Naive B cell (primary cell): ENCODE measurements at regions not wholly inside any gene's neighbourhood (a gene's known extent, or its start where the extent isn't known, plus 50 kb on each side); places are given as distances from the start of the nearest gene placed in this dataset.
A peak's percentile ranks its signal among the peaks of the same experiment; 100 is the strongest.

Experiments
- ATAC-seq, 2 donors: fragments of 150-1000 bp; cut with Tn5 transposase; 2 replicates each; pipeline ENCODE4 v1.10.0; 2021; ENCODE audit warnings: low read depth in 2 of 2, mild to moderate bottlenecking in 2 of 2, moderate library complexity in 2 of 2
- DNase-seq: peaks from one replicate; pipeline ENCODE4 v3.0.0; 2022
- H3K27ac Mint-ChIP-seq, 6 donors: one replicate each; pipeline ENCODE4 v1.8.0; 2020 to 2022; ENCODE audit warnings: mild to moderate bottlenecking in 6 of 6, mixed read lengths in 6 of 6, moderate library complexity in 5 of 6, inconsistent platforms in 2 of 6
- H3K27me3 Mint-ChIP-seq, 3 donors: one replicate each; pipeline ENCODE4 v1.8.0; 2021 to 2022; ENCODE audit warnings: mixed read lengths in 3 of 3, mild to moderate bottlenecking in 1 of 3
- H3K36me3 Mint-ChIP-seq, 2 donors: one replicate each; pipeline ENCODE4 v1.8.0; 2020 to 2022; ENCODE audit warnings: mixed read lengths in 2 of 2, inconsistent platforms in 1 of 2, mild to moderate bottlenecking in 1 of 2
- H3K4me1 Mint-ChIP-seq, 3 donors: one replicate each; pipeline ENCODE4 v1.8.0; 2020 to 2022; ENCODE audit warnings: mixed read lengths in 3 of 3, inconsistent platforms in 1 of 3, mild to moderate bottlenecking in 1 of 3, moderate library complexity in 1 of 3
- H3K4me3 Mint-ChIP-seq, 8 donors: one replicate each; pipeline ENCODE4 v1.8.0; 2020 to 2022; ENCODE audit warnings: mild to moderate bottlenecking in 8 of 8, mixed read lengths in 8 of 8, moderate library complexity in 8 of 8, inconsistent platforms in 2 of 8
- H3K9me3 Mint-ChIP-seq, 7 donors: one replicate each; pipeline ENCODE4 v1.8.0; 2020 to 2022; ENCODE audit warnings: mixed read lengths in 7 of 7, mild to moderate bottlenecking in 5 of 7, inconsistent platforms in 2 of 7, moderate library complexity in 1 of 7

DNA sequence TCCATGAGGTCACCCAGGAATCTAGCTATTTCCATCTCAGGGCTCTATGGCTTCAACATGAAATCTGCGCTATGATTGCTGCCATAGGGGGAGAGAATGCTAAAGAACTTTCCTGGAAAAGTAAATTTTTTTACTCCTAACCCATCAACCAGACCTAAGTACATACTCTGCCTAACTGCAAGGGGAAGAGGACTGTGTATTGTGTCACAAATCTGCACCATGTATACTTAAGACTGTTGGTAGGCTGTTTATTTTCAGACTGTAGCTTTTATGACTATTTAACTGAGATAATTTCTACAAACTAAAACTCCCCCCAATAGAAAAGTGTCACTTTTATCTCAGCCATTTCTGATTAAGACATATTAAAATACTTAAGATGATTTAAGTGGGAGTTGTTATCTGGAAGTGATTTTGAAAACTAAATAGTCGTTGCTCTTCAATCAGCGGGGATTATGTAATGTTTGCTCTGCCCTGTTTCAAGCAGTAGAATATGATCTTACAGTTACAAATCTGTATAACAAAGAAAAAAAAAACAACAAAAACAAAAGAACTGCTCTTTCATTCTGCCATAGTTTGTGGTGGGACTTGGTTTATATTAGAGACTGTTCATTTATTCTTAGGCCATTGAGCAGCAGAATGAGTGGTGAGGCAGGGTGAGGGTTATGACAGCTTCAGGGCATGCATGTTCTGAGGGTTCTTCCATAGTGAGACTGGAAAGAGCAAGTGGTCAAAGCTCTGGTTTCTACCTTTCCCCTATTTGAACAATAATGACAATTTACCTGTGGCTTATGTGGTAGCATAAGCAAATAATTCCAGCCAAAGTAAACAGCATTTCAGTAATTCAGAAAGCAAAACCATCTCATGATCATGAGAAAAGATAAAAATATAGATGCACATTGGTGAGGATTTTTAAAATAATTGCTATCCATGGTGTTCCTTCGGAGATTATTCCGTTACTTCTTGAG lies 126.3 kb upstream of the CEP162 start:
- Mint-ChIP-seq H3K27me3 (peaks cover 0 to 4% (median 0%) of the 10 kb centered on the region in 3 donors), H3K4me1 (no peaks in the 10 kb centered on the region), H3K36me3 (no peaks in the 10 kb centered on the region), H3K4me3 (no peak overlapping the region), H3K9me3 (peaks cover 0 to 8% (median 2%) of the 10 kb centered on the region in 7 donors), H3K27ac (no peak overlapping the region)
- no peak for DNase-seq
- no peak for ATAC-seq

GRCh38 chr6:84350397-84350796 lies 123.0 kb upstream of the CEP162 start:
- DNase-seq (no peak), ATAC-seq (no peak)
- H3K27me3 Mint-ChIP-seq: peaks cover 0 to 4% (median 0%) of the 10 kb centered on the region in 3 donors
- H3K4me3 Mint-ChIP-seq: no peak overlapping the region
- H3K9me3 Mint-ChIP-seq: peaks cover 0 to 4% (median 0%) of the 10 kb centered on the region in 7 donors
- no peaks in the 10 kb centered on the region for H3K4me1 Mint-ChIP-seq
- H3K27ac Mint-ChIP-seq: no peak overlapping the region
- no peaks in the 10 kb centered on the region for H3K36me3 Mint-ChIP-seq

GRCh38 chr6:84349542-84349941 lies 122.1 kb upstream of the CEP162 start:
- ATAC-seq (no peak), DNase-seq (no peak)
- Mint-ChIP-seq H3K4me1 (no peaks in the 10 kb centered on the region), H3K27ac (no peak overlapping the region), H3K4me3 (no peak overlapping the region), H3K27me3 (peaks cover 0 to 4% (median 0%) of the 10 kb centered on the region in 3 donors), H3K36me3 (no peaks in the 10 kb centered on the region), H3K9me3 (peaks cover 0 to 4% (median 0%) of the 10 kb centered on the region in 7 donors)

DNA sequence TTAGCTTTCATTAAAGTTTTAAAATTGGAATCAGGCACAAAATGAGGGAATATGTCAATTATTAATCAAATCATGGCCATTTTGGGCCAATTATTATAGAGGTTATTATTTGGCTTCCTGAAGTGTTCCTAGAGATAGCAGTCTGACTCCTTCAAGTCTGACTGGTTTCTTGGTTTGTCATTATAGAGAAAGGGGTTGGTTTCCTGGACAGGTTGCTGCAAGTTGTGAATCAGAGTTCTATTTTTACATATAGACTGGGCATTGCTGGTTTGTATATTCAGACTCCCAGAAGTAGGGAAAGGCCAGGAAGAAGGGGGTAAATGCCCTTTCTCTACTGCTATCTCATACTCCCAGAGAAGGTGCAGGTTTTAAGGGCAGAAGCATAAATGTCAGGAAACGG lies 121.4 kb upstream of the CEP162 start:
- H3K4me1 Mint-ChIP-seq: no peaks in the 10 kb centered on the region
- no peaks in the 10 kb centered on the region for H3K36me3 Mint-ChIP-seq
- no peak for ATAC-seq

GRCh38 chr6:84346372-84346771 lies 118.9 kb upstream of the CEP162 start:
- no peak overlapping the region for H3K27ac Mint-ChIP-seq
- peaks cover 0 to 4% (median 0%) of the 10 kb centered on the region in 3 donors for H3K27me3 Mint-ChIP-seq
- no peak overlapping the region for H3K4me3 Mint-ChIP-seq
- ATAC-seq (no peak), DNase-seq (no peak)
- H3K36me3 Mint-ChIP-seq: no peaks in the 10 kb centered on the region
- H3K4me1 Mint-ChIP-seq: no peaks in the 10 kb centered on the region
- H3K9me3 Mint-ChIP-seq: peaks cover 0 to 4% (median 0%) of the 10 kb centered on the region in 7 donors

More for the DNA sequence above, 121.4 kb upstream of the CEP162 start:
- Mint-ChIP-seq H3K27me3 (peaks cover 0 to 4% (median 0%) of the 10 kb centered on the region in 3 donors), H3K27ac (no peak overlapping the region), H3K9me3 (peaks cover 0 to 4% (median 0%) of the 10 kb centered on the region in 7 donors), H3K4me3 (no peak overlapping the region)
- no peak for DNase-seq

- H3K4me3 Mint-ChIP-seq: no peak overlapping the region
- ATAC-seq: no peak
- DNase-seq: no peak
- H3K27ac Mint-ChIP-seq: no peak overlapping the region
- H3K4me1 Mint-ChIP-seq: no peaks in the 10 kb centered on the region
- H3K27me3 Mint-ChIP-seq: no peaks in the 10 kb centered on the region
- no peaks in the 10 kb centered on the region for H3K36me3 Mint-ChIP-seq
- peaks cover 0 to 12% (median 4%) of the 10 kb centered on the region in 7 donors for H3K9me3 Mint-ChIP-seq
These were observed 116.6 kb upstream of the CEP162 start for GRCh38 chr6:84344005-84344404.

DNA sequence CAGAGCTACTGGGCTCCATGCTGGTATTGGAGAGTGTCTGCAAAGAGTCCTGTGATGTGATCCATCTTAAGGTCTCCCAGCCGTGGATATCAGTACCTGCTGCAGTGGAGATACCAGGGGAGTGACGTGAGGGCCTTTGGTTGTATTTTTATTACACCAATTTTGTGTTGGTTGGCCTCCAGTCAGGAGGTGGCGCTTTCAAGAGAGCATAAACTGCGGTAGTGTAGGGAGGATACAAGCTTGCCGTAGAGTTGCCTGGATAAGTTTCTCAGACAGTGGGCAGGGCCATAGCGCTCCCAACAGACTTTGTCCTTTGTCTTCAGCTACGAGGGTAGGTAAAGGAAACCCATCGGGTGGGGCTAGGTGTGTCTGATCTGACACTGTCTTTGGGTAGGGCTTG lies 113.0 kb upstream of the CEP162 start:
- H3K4me3 Mint-ChIP-seq: no peak overlapping the region
- H3K36me3 Mint-ChIP-seq: no peaks in the 10 kb centered on the region
- no peak for ATAC-seq
- peaks cover 8 to 22% (median 20%) of the 10 kb centered on the region in 7 donors for H3K9me3 Mint-ChIP-seq
- no peaks in the 10 kb centered on the region for H3K27me3 Mint-ChIP-seq
- H3K27ac Mint-ChIP-seq: no peak overlapping the region
- no peaks in the 10 kb centered on the region for H3K4me1 Mint-ChIP-seq
- DNase-seq: no peak

- Mint-ChIP-seq H3K36me3 (no peaks in the 10 kb centered on the region), H3K27ac (no peak overlapping the region), H3K4me3 (no peak overlapping the region), H3K9me3 (peaks cover 9 to 23% (median 15%) of the 10 kb centered on the region in 7 donors), H3K4me1 (no peaks in the 10 kb centered on the region), H3K27me3 (no peaks in the 10 kb centered on the region)
- DNase-seq (no peak), ATAC-seq (no peak)
These were observed 106.4 kb upstream of the CEP162 start for GRCh38 chr6:84333842-84334241.

GRCh38 chr6:84332139-84333034 lies 104.9 kb upstream of the CEP162 start:
- H3K36me3 Mint-ChIP-seq: no peaks in the 10 kb centered on the region
- H3K27ac Mint-ChIP-seq: peak overlapping the region in 1 of 6 donors; percentile 65
- DNase-seq (no peak), ATAC-seq (no peak)
- H3K4me3 Mint-ChIP-seq: no peak overlapping the region
- no peaks in the 10 kb centered on the region for H3K4me1 Mint-ChIP-seq
- H3K9me3 Mint-ChIP-seq: peaks cover 5 to 20% (median 11%) of the 10 kb centered on the region in 7 donors
- H3K27me3 Mint-ChIP-seq: no peaks in the 10 kb centered on the region

- Mint-ChIP-seq H3K36me3 (no peaks in the 10 kb centered on the region), H3K4me1 (no peaks in the 10 kb centered on the region), H3K4me3 (no peak overlapping the region), H3K27ac (no peak overlapping the region), H3K9me3 (peaks cover 0 to 3% (median 0%) of the 10 kb centered on the region in 7 donors), H3K27me3 (no peaks in the 10 kb centered on the region)
- DNase-seq: no peak
- no peak for ATAC-seq
These were observed 102.9 kb upstream of the CEP162 start for GRCh38 chr6:84330325-84330724.

DNA sequence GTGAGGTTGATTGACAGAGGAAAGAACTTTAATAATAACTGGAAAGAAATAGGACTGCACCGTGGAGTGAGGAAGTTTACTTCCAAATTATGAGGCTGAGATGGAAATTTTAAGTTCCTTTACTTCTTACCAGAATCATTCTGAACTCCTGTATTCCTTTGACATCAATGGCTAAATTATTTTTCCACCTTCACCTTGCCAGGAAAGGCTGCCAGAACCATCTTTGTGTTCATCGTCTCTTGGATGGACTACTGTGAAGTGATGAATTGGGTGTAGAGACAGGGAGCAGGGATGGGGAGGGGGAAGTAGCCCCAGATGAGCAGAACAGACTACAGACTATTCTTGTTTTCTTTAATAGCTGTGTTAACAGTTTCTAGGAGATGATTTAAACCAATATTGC lies 102.1 kb upstream of the CEP162 start:
- Mint-ChIP-seq H3K9me3 (no peaks in the 10 kb centered on the region), H3K36me3 (no peaks in the 10 kb centered on the region), H3K27me3 (no peaks in the 10 kb centered on the region), H3K4me3 (no peak overlapping the region), H3K4me1 (no peaks in the 10 kb centered on the region), H3K27ac (no peak overlapping the region)
- ATAC-seq (no peak), DNase-seq (no peak)

DNA sequence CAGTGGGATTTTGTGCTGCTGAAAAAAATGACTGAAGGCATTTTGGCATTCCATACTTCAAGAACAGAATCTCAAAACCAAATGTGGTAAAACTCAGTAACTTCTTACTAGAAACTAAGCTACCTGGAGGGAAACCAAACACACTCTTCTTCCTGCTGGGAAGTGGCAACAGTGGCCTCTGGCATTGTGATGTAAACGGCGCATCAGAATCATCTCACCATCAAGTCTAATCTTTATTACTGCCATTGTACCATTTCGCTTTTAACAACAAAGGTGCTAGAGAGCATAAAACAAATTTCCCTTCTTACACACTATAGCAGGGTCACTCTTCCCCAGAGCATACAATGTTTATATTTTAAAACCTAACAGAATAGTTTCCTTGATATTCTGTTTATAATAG lies 101.6 kb upstream of the CEP162 start:
- DNase-seq (no peak), ATAC-seq (no peak)
- H3K27me3 Mint-ChIP-seq: no peaks in the 10 kb centered on the region
- no peaks in the 10 kb centered on the region for H3K4me1 Mint-ChIP-seq
- no peaks in the 10 kb centered on the region for H3K36me3 Mint-ChIP-seq
- H3K9me3 Mint-ChIP-seq: no peaks in the 10 kb centered on the region
- no peak overlapping the region for H3K4me3 Mint-ChIP-seq
- H3K27ac Mint-ChIP-seq: no peak overlapping the region

- ATAC-seq: no peak
- H3K9me3 Mint-ChIP-seq: peaks cover 7 to 38% (median 14%) of the 10 kb centered on the region in 7 donors
- no peaks in the 10 kb centered on the region for H3K36me3 Mint-ChIP-seq
- no peak overlapping the region for H3K4me3 Mint-ChIP-seq
- H3K27me3 Mint-ChIP-seq: no peaks in the 10 kb centered on the region
- no peak for DNase-seq
- no peaks in the 10 kb centered on the region for H3K4me1 Mint-ChIP-seq
- no peak overlapping the region for H3K27ac Mint-ChIP-seq
These were observed 90.0 kb upstream of the CEP162 start for GRCh38 chr6:84317463-84317862.
